ENCODE measurements at regions not wholly inside any gene's neighbourhood (a gene's known extent, or its start where the extent isn't known, plus 50 kb on each side); places are given as distances from the start of the nearest gene placed in this dataset.

DNA sequence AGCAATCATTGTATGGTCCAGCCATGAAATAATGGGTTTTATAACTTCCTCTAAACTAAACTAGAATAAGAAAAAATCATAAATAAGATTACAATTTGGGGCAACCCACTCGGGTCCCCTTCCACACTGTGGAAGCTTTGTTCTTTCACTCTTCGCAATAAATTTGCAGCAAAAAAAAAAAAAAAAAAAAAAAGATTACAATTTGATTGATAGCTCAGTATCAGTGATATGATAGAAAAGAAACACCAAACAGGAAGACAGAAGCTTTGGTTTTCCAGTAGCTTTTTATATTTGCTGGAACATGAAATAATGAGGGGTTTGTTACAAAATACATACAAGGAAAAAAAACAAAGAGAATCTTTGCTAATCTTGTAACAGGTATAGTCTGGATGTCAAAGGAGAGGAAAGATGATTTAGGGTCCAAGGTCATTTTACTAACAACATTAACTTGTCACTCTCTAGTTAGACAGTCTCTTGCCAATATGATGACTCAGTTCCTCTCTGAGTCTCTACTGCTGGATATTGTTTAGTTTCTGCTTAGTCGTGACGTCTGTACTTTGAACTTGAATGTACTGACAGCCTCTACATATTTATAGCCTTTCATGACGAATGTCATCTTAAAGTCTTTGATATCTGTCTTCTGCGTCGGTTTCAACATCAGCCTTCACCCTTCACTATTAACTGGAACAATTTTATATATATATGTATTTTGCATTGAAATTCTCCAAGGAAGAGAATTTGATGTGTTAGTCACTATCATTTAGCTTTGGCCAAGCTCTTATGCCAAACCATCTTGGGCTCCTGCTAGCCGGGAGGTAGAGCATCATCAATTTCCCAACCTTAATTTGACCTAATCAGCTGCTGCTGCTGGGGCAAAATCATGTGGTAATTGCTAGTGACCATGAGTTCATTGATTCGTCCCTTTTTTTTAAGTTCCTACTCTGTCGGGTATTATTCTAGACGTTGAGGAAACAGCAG is 213.1 kb upstream of the STXBP5 start:
- DNase-seq, result peak; percentile 70

DNA sequence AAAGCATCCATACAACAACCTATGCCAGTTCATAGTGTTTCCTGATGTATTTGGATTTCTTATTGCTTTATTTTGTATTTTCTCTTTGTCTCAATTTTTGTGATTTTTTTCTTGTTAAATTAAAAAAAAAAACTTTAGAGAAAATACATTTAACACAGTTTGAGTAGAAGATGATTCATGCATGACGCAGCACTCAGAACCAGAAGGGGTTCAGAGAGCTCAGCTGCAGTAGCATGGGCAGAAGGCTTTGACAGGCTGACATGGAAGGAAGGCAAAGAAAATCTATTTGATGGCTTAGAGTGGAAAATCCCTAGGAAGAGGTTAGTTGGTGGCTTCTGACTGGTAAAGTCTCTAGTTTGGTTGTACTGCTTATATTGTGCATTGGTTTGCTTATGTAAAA is 207.2 kb upstream of the STXBP5 start:
- DNase-seq, result peak; percentile 72

DNA sequence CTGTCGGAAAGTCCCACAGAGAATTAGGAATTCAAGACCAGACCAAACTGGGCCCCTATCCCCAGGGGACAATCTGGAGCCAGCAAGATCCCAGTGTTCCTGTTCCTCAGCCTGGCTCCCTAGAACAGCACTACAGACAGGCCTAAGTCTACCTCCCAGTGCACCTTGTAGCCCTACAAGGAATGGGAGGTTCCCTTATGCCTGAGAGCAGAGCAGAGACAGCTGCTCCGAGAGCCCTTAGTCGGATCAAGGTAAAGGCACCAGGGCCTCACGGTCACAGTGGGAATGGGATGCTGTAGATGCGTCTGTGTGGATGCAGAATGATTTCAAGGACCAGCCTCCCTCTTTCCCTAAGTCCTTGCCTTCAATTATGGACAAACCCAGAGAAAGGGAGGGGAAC is 204.5 kb upstream of the STXBP5 start:
- DNase-seq, result no peak

DNA sequence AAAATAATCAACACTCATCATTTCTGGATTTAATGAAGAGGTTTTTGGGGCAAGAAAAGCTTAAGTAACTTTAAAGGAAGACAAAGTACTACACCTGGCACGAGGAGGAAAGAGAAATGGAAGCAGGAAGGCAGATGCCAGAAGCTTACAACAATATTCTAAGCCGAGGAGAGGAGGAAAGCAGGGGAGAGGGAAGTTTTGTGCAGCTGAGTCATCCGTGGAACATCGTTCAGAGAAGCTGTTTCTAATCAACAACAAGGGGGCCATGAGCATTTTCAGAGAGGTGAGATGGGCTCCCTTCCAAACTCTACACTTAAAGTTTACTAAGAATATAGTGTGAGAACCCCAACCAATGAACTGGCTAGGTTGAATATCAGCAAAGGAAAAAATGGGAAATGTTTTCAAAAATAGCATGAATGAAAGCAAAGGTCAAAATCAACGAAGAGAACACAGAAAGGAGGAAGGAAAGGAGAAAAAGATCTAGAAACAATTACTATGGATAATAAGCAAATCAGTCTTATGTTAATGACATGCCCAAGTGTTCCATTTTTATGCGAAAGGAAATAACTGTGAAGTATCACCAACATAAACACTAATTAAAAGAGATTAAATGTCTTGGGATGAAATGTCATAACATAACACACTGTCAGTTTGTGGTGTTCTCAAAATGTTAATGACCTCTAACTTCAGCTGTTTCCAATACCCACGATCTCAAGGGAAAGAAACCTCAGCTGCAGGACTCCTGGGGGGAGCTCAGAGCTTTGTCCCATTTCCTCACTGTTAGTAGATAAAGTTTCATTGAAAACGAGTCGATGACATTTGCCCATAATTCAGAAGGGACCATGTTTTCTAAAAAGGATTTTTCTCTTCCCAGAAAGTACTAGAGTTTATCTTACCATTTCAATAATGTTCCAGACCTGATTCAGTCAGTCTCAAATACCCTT is 203.4 kb upstream of the STXBP5 start:
- DNase-seq, result peak; percentile 88

DNA sequence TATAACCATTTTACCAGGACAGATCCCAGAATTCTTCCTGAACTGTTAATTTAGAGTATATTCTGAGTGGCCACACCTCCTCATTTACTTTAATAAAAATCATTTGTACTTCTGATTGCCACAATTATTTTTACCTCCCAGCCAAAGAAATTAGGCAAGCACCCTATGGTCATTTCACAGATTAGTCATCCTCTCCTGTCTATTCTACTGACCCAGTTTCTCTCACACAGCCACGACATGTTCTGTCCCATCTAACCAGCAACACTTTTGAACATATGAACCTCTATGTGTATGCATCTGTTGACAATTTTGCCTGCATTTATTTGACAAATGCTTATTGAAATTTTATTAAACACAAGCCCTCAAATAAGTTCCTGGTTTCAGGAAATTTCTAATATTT is 202.6 kb upstream of the STXBP5 start:
- no peak for DNase-seq

DNA sequence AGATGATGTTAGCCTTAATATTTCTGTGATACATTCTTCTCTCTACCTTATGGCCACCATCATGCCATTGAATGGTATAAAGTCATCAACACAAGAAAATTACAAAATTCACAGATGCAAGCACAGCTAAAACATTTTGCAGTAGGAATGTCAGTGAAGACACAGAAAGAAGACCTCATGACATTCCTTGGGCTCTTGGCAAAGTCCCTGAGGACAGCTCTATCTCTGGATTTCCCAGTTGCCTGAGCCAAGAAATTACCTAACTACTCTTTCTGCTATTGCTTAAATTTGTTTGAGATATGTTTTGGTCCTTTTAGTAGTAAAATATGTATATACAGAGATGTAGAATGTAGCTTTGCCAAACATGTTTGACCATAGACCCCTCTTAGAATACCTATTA is 201.0 kb upstream of the STXBP5 start:
- no peak for DNase-seq

DNA sequence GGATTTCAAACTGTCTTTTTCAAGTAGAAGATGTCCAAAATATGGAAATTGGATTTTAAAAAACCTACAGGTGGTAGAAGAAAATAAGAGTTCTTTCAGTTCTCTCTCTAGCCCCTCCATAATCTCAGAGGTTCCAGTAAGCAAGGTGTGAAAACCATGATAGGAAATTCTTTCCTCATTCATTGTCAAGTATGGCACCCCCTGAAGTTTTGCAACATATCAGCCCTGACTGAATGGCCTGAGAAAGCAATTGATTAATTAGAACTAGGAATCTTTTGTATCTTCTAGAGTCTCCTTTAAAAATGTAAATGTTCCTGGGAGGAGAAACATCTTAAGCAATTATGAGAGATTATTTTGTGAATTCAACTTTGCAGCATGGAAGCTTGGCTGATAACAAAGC is 198.7 kb upstream of the STXBP5 start:
- no peak for DNase-seq

DNA sequence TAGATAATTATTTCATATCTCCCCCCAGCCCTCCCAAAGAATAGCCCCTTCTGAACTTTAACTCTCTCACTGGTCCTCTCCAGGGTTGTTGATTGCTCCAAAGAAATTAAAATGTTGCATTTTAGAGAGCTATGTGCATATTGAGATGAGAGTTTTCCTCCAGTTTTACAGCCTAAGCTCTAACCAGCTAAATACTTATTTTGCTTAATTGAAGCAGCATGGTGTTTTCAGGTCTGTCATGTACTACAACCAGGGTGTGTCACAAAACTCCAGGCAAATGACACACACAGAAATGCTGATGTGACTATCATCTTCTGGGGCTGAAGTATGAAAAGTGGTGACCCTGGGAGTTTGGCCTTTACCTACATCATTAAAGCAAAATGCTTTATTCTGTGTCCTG is 196.8 kb upstream of the STXBP5 start:
- no peak for DNase-seq

DNA sequence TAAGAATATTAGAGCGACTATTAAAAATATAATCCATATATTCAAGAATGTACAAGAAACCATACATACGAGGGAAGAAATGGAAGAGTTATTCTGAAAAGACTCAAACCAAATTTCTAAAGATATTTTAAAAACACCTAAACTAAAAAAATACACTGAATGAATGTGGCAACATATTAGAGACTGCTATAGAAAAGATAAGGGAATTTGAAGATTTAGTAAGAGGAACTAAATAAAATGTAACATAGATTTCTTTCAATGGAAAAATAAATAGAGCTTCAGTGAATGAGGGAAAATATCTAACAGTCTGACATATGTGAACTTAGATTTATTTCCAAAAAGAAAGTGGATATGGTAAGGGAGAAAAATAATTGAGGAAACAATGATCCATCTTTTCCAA is 194.9 kb upstream of the STXBP5 start:
- DNase-seq, result no peak

DNA sequence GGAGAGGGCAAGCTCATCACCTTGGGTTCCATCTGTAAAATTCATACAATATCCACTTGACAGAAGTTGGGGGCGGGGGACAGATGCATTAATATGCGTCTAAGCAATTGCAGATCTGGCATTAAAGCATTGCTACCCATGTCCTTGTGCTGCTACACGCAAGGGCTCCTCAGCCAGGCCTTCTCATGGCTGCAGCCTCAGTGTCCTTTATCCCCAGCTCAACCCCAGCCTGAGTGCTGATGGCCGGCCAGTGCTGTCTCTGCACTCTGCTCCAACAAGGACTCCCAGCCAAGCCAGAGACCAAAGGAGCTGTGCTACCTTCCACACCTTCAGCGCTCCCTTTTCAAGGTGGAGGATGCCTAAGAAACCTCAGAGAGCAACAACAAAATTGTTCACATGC is 188.5 kb upstream of the STXBP5 start:
- DNase-seq, result no peak

DNA sequence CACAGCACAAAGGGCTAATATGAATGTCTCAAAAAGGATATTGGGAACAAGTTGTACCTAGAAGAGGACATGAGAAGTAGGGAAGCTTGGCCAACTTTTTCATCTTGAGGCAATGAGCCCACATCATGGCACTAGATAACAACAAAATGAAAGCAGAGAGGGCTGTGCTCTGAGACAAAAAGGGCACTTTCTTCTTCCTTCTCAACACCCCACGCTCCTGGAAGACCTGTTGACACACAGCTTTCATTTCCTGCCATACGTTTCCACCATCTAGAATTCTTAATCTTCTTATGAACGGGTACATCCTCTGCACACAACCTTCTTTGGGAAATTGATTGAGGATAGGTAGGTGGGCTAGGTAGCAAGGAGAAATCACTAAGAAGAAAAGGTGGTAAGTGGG is 187.8 kb upstream of the STXBP5 start:
- DNase-seq, result no peak

DNA sequence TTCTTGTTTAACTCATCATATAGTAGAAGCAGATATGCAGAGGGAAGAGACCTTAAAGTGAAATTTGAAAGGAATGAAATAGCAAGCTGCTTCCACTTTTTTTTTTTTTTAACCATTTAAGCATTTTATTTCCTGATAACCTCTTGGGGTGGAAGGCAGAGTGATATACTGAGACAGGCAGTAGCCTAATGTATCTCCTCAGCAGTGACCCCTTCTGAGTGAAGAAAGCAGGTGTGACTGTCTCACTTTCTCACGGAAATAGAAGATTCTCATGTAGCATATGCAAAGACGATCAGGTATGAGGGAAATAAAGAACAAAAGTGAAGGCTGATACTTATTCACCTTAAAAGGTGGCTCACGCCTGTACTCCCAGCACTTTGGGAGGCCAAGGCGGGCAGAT is 187.1 kb upstream of the STXBP5 start:
- no peak for DNase-seq

DNA sequence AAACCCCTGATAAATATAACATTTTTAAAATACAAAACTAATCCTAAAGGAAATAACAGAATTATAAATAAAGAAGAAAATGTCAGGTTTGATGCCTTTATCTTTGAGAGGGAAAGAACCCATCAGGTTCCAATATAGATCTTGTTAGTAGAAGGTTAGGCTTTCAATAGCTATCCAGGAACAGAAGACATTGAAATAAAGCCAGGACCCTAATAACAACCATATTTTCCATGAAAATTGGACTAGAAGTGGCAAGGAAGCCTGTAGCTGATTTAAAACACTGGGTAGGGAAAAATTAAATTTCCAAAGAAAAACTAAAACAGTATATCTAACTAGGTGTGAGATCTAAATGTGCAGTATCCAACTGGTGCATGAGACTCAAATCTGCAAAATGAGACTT is 185.2 kb upstream of the STXBP5 start:
- no peak for DNase-seq

DNA sequence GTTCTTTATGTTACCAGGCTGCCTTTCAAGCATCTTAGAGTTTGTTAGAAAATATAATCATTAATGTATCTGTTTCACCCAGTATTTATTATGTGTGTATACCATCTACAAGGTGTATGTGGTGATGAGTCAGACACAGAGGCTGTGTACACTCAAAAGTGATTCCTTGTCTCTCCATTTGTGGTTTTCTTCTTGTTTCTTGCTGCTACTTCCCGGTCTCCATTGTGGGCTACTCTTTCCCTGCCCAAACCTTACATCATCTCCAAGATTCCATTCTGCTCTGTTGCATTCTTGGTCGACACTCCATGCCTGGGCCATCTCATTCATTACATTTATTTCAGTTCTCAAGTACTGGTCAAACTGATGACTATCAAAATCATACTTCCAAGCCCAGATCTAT is 182.2 kb upstream of the STXBP5 start:
- DNase-seq, result peak; percentile 64

DNA sequence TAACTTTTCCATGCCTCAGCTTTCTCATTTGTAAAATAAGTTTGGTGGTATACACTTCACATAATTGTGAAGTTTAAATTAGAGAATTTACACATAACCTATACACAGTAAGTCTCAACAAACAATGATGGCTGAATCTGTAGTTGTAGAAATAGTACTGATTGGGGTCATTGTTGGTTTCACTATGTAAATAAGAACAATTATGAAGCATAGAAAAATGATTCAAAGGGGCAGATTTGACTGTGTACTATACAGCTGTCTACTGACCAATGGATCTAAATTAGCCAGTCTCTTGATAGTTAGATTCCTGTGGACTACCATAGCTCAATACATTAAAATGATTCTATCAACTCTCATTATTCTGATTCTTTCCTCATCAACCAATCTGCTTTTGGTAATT is 181.1 kb upstream of the STXBP5 start:
- no peak for DNase-seq

DNA sequence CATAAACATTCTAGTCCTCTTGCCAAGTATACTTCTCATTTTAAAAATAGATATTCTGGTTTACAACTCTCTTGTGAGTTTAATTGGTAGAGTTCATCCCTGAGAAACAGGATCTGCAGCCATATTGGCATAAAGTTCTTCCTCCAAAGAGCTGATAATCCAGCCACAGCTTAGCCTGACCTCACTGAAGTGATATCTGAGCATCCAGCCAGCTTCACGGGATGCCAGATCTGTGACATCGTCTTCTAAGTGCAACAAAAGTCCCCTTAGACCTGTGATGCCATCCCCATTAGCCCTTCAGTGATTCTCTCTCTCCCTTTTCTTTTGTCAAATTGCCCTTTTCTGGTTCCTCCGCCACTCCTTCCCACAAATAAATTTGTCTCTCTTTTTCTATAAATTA is 180.6 kb upstream of the STXBP5 start:
- DNase-seq, result no peak

DNA sequence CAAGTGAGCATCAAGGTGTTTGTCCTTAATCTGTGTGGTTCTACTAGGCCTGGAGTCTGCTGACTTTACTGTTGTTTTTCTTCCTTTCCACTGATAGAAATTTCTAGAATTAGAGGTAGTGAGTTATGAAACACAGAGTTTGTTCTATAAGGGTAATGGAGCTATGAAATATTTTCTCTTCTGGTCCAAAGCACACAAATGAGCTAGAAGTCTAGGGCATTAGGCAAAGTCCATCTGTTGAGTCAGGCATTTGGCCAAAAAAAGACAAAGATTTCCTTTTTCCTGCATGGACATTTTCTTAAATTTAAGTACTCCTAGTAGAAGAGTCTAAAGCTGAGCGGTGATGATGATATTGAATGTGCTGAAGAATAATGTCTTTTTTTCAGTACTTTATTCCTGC is 174.3 kb upstream of the STXBP5 start:
- no peak for DNase-seq

DNA sequence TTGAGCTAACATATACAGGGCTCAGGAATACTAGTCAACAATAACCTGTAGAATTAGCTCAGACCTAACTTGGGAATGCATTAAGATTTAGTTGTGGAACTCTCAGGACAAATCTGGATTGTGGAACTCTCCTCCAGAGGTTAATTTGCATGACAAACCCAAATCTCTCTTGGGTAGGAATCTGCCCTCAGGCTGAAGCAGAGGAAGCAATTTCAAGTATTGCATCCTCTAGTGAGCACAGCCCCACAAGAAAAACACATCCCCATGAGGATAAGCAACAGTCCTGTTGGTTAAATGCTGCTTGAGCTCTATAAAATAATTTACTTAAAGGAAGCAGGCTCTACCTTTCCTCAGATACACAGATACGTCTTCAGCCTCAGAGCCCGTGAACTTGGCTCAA is 170.9 kb upstream of the STXBP5 start:
- no peak for DNase-seq

DNA sequence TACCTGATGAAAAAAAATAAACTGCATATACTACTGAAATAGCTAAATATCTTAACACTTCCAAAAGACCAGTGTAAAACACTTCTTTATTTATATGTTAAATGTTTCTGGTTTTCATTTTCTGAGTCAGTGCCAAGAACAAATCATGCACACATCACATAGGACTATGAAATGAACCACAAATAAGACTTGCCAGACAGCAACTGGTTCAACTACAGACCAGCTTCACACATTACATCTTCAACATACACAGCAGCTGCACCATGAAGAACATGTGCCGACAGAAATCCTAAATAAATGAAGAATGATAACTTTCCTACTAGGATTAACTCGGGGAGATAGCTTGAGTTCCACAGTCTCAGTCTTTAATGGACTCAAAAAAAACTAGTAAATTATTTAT is 168.3 kb upstream of the STXBP5 start:
- DNase-seq, result peak; percentile 18

DNA sequence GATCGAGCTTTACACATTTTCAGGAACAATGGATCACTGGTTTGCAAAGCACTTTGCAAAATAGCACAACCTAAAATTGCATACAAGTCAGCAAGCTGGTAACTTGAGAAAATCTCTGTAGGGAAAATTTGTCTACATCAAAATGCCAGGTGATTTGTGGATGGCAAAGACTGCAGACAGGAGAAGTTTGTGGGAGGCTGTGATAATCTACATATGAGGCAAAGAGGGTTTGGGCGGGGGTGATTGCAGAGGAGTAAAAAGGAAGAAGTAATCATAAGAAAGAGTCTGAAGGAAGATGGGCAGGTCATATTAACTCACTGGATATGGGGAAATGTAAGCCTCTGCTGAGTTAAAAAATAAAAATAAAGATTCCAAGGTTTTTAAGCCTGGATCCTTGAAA is 166.3 kb upstream of the STXBP5 start:
- DNase-seq, result no peak

DNA sequence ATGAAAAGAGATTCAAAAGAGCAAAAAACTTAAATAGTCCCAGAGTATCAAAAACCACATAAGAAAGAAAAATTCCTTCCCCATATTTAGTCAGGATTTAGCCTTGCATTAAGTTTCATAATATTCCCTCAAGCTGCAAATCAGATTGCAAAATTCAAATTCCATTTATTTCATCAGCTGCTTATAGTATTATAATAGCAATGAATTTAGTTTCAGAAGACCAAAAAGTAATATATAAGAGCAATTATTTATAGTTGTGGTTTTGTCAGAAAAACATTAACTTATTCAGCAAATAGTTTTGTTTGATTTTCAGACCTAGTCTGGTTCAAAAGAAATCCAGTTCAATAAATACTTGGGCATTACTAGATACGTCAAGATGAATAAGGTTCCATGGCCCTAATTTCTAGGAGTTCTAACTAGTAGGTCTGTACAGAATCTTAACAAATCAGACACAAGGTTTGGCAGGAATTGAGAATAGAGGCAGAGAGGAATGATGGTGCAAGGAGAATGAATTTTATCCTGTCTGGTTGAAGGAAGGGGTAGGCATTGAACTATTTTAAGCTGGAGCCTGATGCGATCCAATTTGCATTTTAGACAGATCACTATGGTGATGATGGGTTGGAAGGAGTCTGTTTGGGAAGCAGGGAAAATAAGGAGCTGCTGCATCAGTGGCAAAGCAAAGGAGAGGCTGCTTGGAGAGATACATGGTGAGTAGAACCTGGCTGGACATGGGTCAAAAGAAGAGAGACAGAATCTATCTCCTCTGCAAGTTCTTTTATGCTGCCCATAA is 163.9 kb upstream of the STXBP5 start:
- DNase-seq, result peak; percentile 87

DNA sequence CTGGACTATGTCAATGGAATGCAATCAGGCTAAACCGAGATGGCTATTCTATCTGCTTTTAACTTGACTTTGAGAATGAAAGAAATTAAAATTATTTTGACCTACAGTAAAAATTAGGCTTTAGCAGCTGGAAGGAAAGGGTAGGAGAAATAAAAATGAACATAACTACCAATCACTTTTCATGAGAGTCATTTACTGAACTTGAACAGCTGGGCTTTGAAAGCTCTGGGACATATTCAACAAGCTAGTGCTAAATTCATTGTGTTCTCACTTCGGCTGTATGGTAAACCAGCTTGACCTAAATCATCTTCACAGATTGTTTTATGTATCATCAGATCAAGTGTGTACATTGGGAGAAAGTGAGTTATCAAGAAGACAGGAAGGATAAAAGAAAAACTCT is 161.5 kb upstream of the STXBP5 start:
- DNase-seq, result no peak

DNA sequence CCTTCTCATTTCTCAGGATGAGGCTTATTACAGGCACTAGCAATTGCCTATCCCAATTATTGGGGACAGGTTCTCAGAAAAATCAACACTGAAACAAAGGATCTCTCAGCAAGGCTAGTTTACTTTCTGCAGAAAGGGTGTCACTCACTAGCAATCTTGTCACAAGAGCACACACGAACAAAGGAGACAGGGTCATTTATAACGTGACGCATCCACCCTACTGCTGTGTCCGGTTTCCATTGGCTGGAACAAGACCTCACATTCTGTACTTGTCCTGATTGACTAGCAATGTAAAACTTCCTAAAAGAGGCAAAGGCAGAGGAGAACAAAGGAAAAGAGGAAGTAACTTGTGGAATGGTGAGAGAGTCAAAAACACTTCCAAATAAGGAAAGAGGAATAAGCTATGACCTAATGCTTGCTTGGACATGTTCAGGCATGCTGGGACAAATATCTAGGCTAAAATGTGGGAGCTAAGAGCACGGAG is 160.2 kb upstream of the STXBP5 start:
- peak; percentile 20 for DNase-seq
